Endothelial cell of umbilical vein (primary cell): ENCODE measurements at regions not wholly inside any gene's neighbourhood (a gene's known extent, or its start where the extent isn't known, plus 50 kb on each side); places are given as distances from the start of the nearest gene placed in this dataset.

Source experiments
- BruUV-seq: library from RNA; stranded (reverse); fragments of 400-500 nt; replicated peaks from 2 replicates; lab custom pipeline; 2021; lab: Mats Ljungman, UMichigan
- CTCF ChIA-PET: fragments of 300-600, 350-600 bp; sonication (Branson Sonifier 250); formaldehyde crosslinking; loops from one replicate; lab custom pipeline; 2021; ENCODE audit warnings: antibody characterized with exemption, inconsistent platforms; lab: Charles Lee
- POLR2A ChIA-PET: fragments of 300-600, 350-600 bp; sonication (Branson Sonifier 250); formaldehyde crosslinking; loops from one replicate; lab custom pipeline; 2021; ENCODE audit warnings: antibody characterized with exemption, inconsistent platforms; lab: Charles Lee
- DNase-seq: peaks from one replicate; pipeline ENCODE4 v3.0.0-alpha.2; 2011; ENCODE audit warnings: low read depth, low spot score
- FAIRE-seq: peaks from 2 replicates; lab custom pipeline; 2011; peaks lifted over from hg19 to GRCh38; lab: Jason Lieb, UNC
- H2AFZ ChIP-seq: 2 replicates; pipeline ENCODE4 v1.6.0; 2012; ENCODE audit warnings: low read depth, low read length, control low read depth, inconsistent platforms
- H3K27ac ChIP-seq: 2 replicates; pipeline ENCODE4 v1.5.1; 2011; ENCODE audit warnings: low read depth, mild to moderate bottlenecking, control low read depth, low read length, moderate library complexity; ENCODE audit not compliant: insufficient read depth
- H3K27me3 ChIP-seq, 2 experiments: 2 replicates each; pipeline versions ENCODE4 v1.6.0 to v1.6.1; 2011; ENCODE audit warnings: low read length in 2 of 2, mixed read lengths in 1 of 2; ENCODE audit not compliant: control insufficient read depth in 2 of 2, insufficient read depth in 2 of 2
- H3K36me3 ChIP-seq, 2 experiments: 2 replicates in 1 of 2; 3 replicates in 1 of 2; pipeline ENCODE4 v1.5.1; 2011; ENCODE audit warnings: low read length in 2 of 2, mild to moderate bottlenecking in 1 of 2, moderate library complexity in 1 of 2; ENCODE audit not compliant: control insufficient read depth in 2 of 2, insufficient read depth in 2 of 2; ENCODE audit errors: extremely low read depth in 1 of 2
- H3K4me1 ChIP-seq: 3 replicates; pipeline ENCODE4 v1.5.1; 2011; ENCODE audit warnings: mild to moderate bottlenecking, low read length; ENCODE audit not compliant: control insufficient read depth, insufficient read depth; ENCODE audit errors: extremely low read depth
- H3K4me2 ChIP-seq: 2 replicates; pipeline ENCODE4 v1.6.1; 2011; ENCODE audit warnings: low read length, control low read depth, mixed read lengths; ENCODE audit not compliant: insufficient read depth
- H3K4me3 ChIP-seq, 3 experiments: fragments of 200-600 bp in 1 of 3; sonication (generic), shearing (Covaris generic) in 1 of 3; replicated peaks in 1 of 3; 2 replicates each; pipeline ENCODE4 v1.5.1; 2011 to 2016; ENCODE audit warnings: control low read depth in 3 of 3, low read length in 3 of 3, mild to moderate bottlenecking in 2 of 3, inconsistent platforms in 1 of 3, low read depth in 1 of 3, moderate library complexity in 1 of 3; ENCODE audit not compliant: insufficient read depth in 1 of 3
- H3K79me2 ChIP-seq: 2 replicates; pipeline ENCODE4 v1.6.0; 2012; ENCODE audit warnings: low read length, inconsistent platforms; ENCODE audit not compliant: control insufficient read depth, insufficient read depth
- H3K9ac ChIP-seq: replicated peaks from 2 replicates; pipeline ENCODE3; 2011; ENCODE audit warnings: low read length, control low read depth; ENCODE audit not compliant: insufficient read depth; ENCODE audit errors: extremely low read depth
- H3K9me1 ChIP-seq: replicated peaks from 3 replicates; pipeline ENCODE4 v1.6.0; 2011; ENCODE audit warnings: mild to moderate bottlenecking, low read length; ENCODE audit not compliant: control insufficient read depth, insufficient read depth; ENCODE audit errors: extremely low read depth
- H3K9me3 ChIP-seq: replicated peaks from 2 replicates; pipeline ENCODE4 v1.5.1; 2012; ENCODE audit warnings: low read length, inconsistent platforms; ENCODE audit not compliant: control insufficient read depth, insufficient read depth
- H4K20me1 ChIP-seq: replicated peaks from 2 replicates; pipeline ENCODE3; 2011; ENCODE audit warnings: mild to moderate bottlenecking, low read length; ENCODE audit not compliant: control insufficient read depth, insufficient read depth; ENCODE audit errors: extremely low read depth
- FOS ChIP-seq: IDR thresholded peaks from 2 replicates; pipeline ENCODE4 v1.6.1; 2011; ENCODE audit warnings: mild to moderate bottlenecking, low read length, moderate library complexity, borderline replicate concordance; ENCODE audit not compliant: insufficient read depth
- GATA2 ChIP-seq: IDR thresholded peaks from 2 replicates; pipeline ENCODE4 v1.7.0; 2011; ENCODE audit warnings: low read depth, mild to moderate bottlenecking, moderate library complexity, mixed read lengths, low read length; ENCODE audit not compliant: insufficient read length, insufficient read depth
- JUN ChIP-seq: IDR thresholded peaks from 2 replicates; pipeline ENCODE4 v1.6.1; 2011; ENCODE audit warnings: borderline replicate concordance, low read depth; ENCODE audit not compliant: insufficient read length, insufficient read depth
- MYC ChIP-seq: IDR thresholded peaks from one replicate; pipeline ENCODE4 v1.6.1; 2011; ENCODE audit warnings: mild to moderate bottlenecking, low read depth, low read length
- POLR2A ChIP-seq: IDR thresholded peaks from 2 replicates; pipeline ENCODE4 v1.6.1; 2012; ENCODE audit warnings: low read depth, mild to moderate bottlenecking, control low read depth, low read length
- POLR2AphosphoS5 ChIP-seq: IDR thresholded peaks from 2 replicates; pipeline ENCODE4 v1.6.1; 2012; ENCODE audit warnings: low read depth, mild to moderate bottlenecking, control low read depth, low read length, moderate library complexity; ENCODE audit not compliant: insufficient read depth
- dilution Hi-C: fragments of 300-500 bp; cut with MboI; formaldehyde crosslinking; loops from one replicate; pipeline ENCODE4 v1.15.0; 2019; ENCODE audit warnings: low sequenced_read_pairs; ENCODE audit not compliant: extremely low pct_ligation_motif_present
- intact Hi-C: fragments of 100-400 bp; cut with micrococcal nuclease; formaldehyde crosslinking; loops from one replicate; pipeline ENCODE4 v1.10.0; 2022
- TF ChIP-seq, protein P1 (sequence below), 2 donors: IDR thresholded peaks; 1 replicate in 1 of 2; 2 replicates in 1 of 2; pipeline ENCODE4 v1.5.1; 2011; ENCODE audit warnings: low read length in 2 of 2, mild to moderate bottlenecking in 2 of 2, moderate library complexity in 2 of 2, control low read depth in 1 of 2, inconsistent platforms in 1 of 2, low read depth in 1 of 2; ENCODE audit not compliant: insufficient read depth in 1 of 2; ENCODE audit errors: extremely low read depth in 1 of 2
- TF ChIP-seq, protein P2 (sequence below): IDR thresholded peaks from 2 replicates; pipeline ENCODE4 v1.6.1; 2011; ENCODE audit not compliant: insufficient read depth, insufficient read length

DNA sequence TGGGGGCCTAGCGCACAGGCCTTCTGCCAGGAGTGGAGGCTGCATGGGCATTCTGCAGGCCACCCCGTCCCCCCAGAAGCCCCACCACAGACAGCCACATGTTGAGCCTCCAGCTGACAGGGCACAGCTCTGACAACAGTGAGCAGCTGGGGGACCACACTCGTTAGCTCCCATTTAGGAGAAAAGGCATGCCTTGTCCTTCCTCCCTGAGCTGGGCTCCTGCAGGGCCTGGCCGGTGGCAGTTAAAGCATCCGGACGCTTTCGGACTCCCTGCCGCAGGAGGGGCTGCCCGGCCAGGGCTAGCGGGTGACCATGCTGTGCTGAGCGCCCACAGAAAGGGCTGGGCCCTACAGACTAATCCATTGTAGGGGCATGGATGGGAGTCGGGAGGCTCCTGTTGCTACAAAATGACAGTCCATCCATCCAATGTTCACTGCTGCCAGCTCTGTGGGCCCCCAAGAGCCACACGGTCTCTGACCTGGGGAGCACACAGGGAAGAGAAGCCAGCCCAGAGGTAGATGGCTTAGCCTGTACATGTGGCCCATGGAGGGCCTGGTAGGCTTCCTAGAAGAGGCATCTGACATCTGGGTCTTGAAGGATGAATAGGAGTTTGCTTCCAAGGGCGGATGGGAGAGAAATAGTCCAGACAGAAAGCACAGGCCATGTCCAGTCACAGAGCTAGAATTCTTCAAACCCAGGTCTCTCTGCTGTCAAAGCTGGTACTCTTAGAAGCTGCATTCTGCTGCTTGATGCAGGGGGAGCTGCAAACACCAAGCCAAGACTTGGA lies 116.5 kb upstream of the VSTM2B start:
- Histone ChIP-seq H3K9ac (no peak overlapping the region), H3K4me1 (no peaks in the 10 kb centered on the region), H3K9me3 (no peaks in the 10 kb centered on the region), H3K4me2 (no peak overlapping the region), H2AFZ (no peak overlapping the region), H3K36me3 (no peaks in the 10 kb centered on the region), H4K20me1 (no peaks in the 10 kb centered on the region), H3K9me1 (no peaks in the 10 kb centered on the region), H3K27me3 (no peaks in the 10 kb centered on the region), H3K4me3 (no peak overlapping the region), H3K27ac (no peak overlapping the region), H3K79me2 (no peaks in the 10 kb centered on the region)
- ChIA-PET CTCF (no interaction called here), POLR2A (no interaction called here)
- no peak for FAIRE-seq
- intact Hi-C loops (no loop called here), dilution Hi-C loops (no loop called here)
- no peak for DNase-seq
- no TSS peak for BruUV-seq
- TF ChIP-seq POLR2A, result no peak
- no peak for TF ChIP-seq JUN
- TF ChIP-seq, protein P1, sequence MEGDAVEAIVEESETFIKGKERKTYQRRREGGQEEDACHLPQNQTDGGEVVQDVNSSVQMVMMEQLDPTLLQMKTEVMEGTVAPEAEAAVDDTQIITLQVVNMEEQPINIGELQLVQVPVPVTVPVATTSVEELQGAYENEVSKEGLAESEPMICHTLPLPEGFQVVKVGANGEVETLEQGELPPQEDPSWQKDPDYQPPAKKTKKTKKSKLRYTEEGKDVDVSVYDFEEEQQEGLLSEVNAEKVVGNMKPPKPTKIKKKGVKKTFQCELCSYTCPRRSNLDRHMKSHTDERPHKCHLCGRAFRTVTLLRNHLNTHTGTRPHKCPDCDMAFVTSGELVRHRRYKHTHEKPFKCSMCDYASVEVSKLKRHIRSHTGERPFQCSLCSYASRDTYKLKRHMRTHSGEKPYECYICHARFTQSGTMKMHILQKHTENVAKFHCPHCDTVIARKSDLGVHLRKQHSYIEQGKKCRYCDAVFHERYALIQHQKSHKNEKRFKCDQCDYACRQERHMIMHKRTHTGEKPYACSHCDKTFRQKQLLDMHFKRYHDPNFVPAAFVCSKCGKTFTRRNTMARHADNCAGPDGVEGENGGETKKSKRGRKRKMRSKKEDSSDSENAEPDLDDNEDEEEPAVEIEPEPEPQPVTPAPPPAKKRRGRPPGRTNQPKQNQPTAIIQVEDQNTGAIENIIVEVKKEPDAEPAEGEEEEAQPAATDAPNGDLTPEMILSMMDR (IDR thresholded peaks at IDR 0.05; ENCODE audit: extremely low read depth in 1 of 2, insufficient read depth in 1 of 2, low read depth in 1 of 2, low read length in 2 of 2), result no peak
- no peak for TF ChIP-seq GATA2

DNA sequence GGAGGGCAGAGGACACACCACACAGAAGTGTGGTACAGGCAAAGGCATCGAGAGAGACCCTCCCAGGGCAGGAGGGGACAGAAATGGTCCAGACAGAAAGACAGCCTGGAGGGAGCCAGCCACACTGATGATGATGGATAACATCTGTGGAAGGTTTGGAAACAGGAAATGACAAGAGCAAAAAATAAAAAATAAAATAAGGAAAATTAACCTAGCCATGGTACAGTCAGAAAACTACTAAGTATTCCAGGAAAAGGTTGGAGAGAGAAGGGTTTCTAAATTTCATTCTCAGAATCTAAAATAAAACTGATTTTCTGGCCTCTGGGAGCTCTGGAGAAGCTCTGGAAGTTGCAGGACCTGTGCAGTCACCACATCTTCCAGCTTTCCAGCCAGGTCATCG lies 115.2 kb upstream of the VSTM2B start:
- Histone ChIP-seq H3K4me3 (no peak overlapping the region), H3K36me3 (no peaks in the 10 kb centered on the region), H3K27ac (no peak overlapping the region), H4K20me1 (no peaks in the 10 kb centered on the region), H3K9me1 (no peaks in the 10 kb centered on the region), H3K79me2 (no peaks in the 10 kb centered on the region), H3K9ac (no peak overlapping the region), H3K27me3 (no peaks in the 10 kb centered on the region), H2AFZ (no peak overlapping the region), H3K4me2 (no peak overlapping the region), H3K9me3 (no peaks in the 10 kb centered on the region), H3K4me1 (no peaks in the 10 kb centered on the region)
- FAIRE-seq (no peak), DNase-seq (no peak)
- dilution Hi-C loops, result no loop called here
- ChIA-PET CTCF (no interaction called here), POLR2A (no interaction called here)
- TF ChIP-seq JUN (no peak), FOS (no peak), POLR2A (no peak), MYC (no peak), POLR2AphosphoS5 (no peak)
- TF ChIP-seq, protein P2, sequence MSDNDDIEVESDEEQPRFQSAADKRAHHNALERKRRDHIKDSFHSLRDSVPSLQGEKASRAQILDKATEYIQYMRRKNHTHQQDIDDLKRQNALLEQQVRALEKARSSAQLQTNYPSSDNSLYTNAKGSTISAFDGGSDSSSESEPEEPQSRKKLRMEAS, result no peak
- TF ChIP-seq, protein P1 (IDR thresholded peaks at IDR 0.05; ENCODE audit: extremely low read depth in 1 of 2, insufficient read depth in 1 of 2, low read depth in 1 of 2, low read length in 2 of 2), result no peak
- no TSS peak for BruUV-seq
- intact Hi-C loops, result no loop called here
